HFF-Myc (cell line): ENCODE measurements at regions not wholly inside any gene's neighbourhood (a gene's known extent, or its start where the extent isn't known, plus 50 kb on each side); places are given as distances from the start of the nearest gene placed in this dataset.

ENCODE experiments used
- DNase-seq: peaks from one replicate; pipeline ENCODE4 v3.0.0-alpha.2; 2011; ENCODE audit warnings: low read depth; ENCODE audit errors: extremely low read depth
- H3K4me3 ChIP-seq: replicated peaks from 2 replicates; pipeline ENCODE4 v1.5.1; 2011; ENCODE audit warnings: low read depth, mild to moderate bottlenecking, control low read depth, low read length
- CTCF ChIP-seq: IDR thresholded peaks from 2 replicates; pipeline ENCODE4 v1.5.1; 2012; ENCODE audit warnings: mild to moderate bottlenecking, low read depth, low read length, control low read depth; ENCODE audit errors: missing control alignments

- H3K4me3 ChIP-seq, result no peak overlapping the region
- no peak for TF ChIP-seq CTCF
- peak; percentile 10 for DNase-seq
Observed at GRCh38 chr9:90340421-90340820, 302.2 kb downstream of the DIRAS2 start.

GRCh38 chr9:90342607-90343006 is 300.0 kb downstream of the DIRAS2 start:
- no peak overlapping the region for H3K4me3 ChIP-seq
- DNase-seq, result no peak
- no peak for TF ChIP-seq CTCF

- DNase-seq, result no peak
- no peak overlapping the region for H3K4me3 ChIP-seq
- TF ChIP-seq CTCF, result no peak
Observed at GRCh38 chr9:90343366-90343765, 299.3 kb downstream of the DIRAS2 start.

DNA sequence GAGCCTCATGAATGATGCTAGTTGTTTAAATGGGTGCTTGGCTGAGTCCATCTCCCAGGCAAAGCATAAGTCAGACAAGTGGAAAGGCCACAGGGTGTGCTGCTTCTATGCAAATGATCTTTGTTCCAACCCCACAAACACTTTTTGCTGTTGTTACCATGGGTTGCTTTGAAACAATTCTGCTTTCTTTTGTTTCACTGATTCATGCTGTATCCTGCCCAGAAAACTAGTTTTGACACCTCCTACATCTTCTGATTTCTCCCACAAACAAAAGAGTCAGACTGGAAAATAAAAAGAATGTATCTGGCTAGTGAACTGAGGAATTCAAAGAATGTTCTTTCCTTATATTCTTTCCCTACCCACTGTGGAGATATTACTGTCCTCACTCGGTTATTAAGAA is 298.6 kb downstream of the DIRAS2 start:
- no peak for TF ChIP-seq CTCF
- H3K4me3 ChIP-seq, result no peak overlapping the region
- no peak for DNase-seq

DNA sequence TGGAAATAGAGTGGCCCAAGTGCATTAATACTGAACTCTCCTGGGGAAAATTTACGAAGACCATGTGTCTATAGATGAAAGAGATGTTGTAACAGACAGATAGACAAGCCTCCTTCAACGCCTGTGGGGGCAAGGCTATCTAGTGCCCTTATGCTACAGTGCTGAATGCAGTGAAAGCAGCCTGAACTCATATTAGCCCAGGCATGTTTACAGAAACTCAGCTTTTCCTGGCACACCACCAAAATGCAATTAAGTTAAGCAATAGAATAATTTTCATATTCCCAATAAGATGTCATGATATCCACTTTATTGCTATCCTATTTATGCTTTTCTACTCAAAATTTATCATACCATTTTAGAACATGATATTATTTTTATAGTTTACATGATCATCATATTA is 277.0 kb downstream of the DIRAS2 start:
- no peak for TF ChIP-seq CTCF
- no peak overlapping the region for H3K4me3 ChIP-seq
- DNase-seq, result no peak

- DNase-seq, result no peak
- H3K4me3 ChIP-seq, result no peak overlapping the region
- TF ChIP-seq CTCF, result no peak
Observed at GRCh38 chr9:90368241-90368640, 274.4 kb downstream of the DIRAS2 start.

GRCh38 chr9:90368928-90369327 is 273.7 kb downstream of the DIRAS2 start:
- H3K4me3 ChIP-seq, result no peak overlapping the region

More at GRCh38 chr9:90368928-90369327, 273.7 kb downstream of the DIRAS2 start:
- no peak for DNase-seq
- TF ChIP-seq CTCF, result no peak
